C4-2B (cell line): ENCODE measurements at regions not wholly inside any gene's neighbourhood (a gene's known extent, or its start where the extent isn't known, plus 50 kb on each side); places are given as distances from the start of the nearest gene placed in this dataset.

ENCODE experiments used
- CTCF ChIP-seq: fragments of 450-650 bp; conservative IDR thresholded peaks from 2 replicates; pipeline ENCODE4 v1.5.1; 2017; ENCODE audit warnings: mild to moderate bottlenecking
- ZFX ChIP-seq: fragments of 450-650 bp; IDR thresholded peaks from 2 replicates; pipeline ENCODE4 v1.6.1; 2017

GRCh38 chr16:6106061-6106460, 1008.5 kb upstream of the EEF2KMT start:
- no peak for TF ChIP-seq CTCF
- no peak for TF ChIP-seq ZFX
